HepG2 (cell line): ENCODE measurements at regions not wholly inside any gene's neighbourhood (a gene's known extent, or its start where the extent isn't known, plus 50 kb on each side); places are given as distances from the start of the nearest gene placed in this dataset.

Source experiments
- GATAD2A ChIP-seq: IDR thresholded peaks from 2 replicates; pipeline ENCODE4 v1.6.1; 2016
- GTF2F1 ChIP-seq: fragments of 150-350 bp; IDR thresholded peaks from 2 replicates; pipeline ENCODE4 v1.6.1; 2014; ENCODE audit warnings: low read length
- HDAC6 ChIP-seq: fragments of 200-600 bp; sonication (generic); IDR thresholded peaks from 2 replicates; pipeline ENCODE4 v1.7.0; 2017; ENCODE audit warnings: mild to moderate bottlenecking, antibody characterized with exemption, low read length, low read depth
- KLF11 ChIP-seq: IDR thresholded peaks from 2 replicates; pipeline ENCODE4 v1.6.1; 2016; ENCODE audit warnings: missing compliant biosample characterization
- SMAD3 ChIP-seq: sonication (generic); formaldehyde crosslinking; IDR thresholded peaks from 2 replicates; pipeline ENCODE4 v1.4.0; 2020; ENCODE audit warnings: missing genetic modification reagents
- SMAD9 ChIP-seq: sonication (generic); formaldehyde crosslinking; IDR thresholded peaks from 2 replicates; pipeline ENCODE4 v1.5.1; 2020; ENCODE audit warnings: mild to moderate bottlenecking, missing genetic modification reagents
- SOX13 ChIP-seq, 3 experiments: fragments of 450-650 bp in 1 of 3; sonication (generic) in 1 of 3; formaldehyde crosslinking in 1 of 3; IDR thresholded peaks in 2 of 3; conservative IDR thresholded peaks in 1 of 3; 2 replicates each; pipeline versions ENCODE4 v1.5.0 to v1.6.1; 2016 to 2020; ENCODE audit warnings: antibody characterized with exemption in 1 of 3, mild to moderate bottlenecking in 1 of 3, missing compliant biosample characterization in 1 of 3, missing genetic modification reagents in 1 of 3, moderate library complexity in 1 of 3
- U2AF2 ChIP-seq: fragments of 200-400 bp; formaldehyde crosslinking; IDR thresholded peaks from 2 replicates; pipeline ENCODE4 v1.6.1; 2017; ENCODE audit warnings: low read depth, mild to moderate bottlenecking, low read length
- ZNF124 ChIP-seq: sonication (generic); formaldehyde crosslinking; IDR thresholded peaks from 2 replicates; pipeline ENCODE4 v1.4.0; 2020; ENCODE audit warnings: missing genetic modification reagents
- ZNF382 ChIP-seq: sonication (generic); formaldehyde crosslinking; IDR thresholded peaks from 2 replicates; pipeline ENCODE4 v1.5.0; 2020; ENCODE audit warnings: missing genetic modification reagents, mild to moderate bottlenecking, borderline replicate concordance
- ZNF501 ChIP-seq: sonication (generic); formaldehyde crosslinking; IDR thresholded peaks from 2 replicates; pipeline ENCODE4 v1.5.1; 2020; ENCODE audit warnings: mild to moderate bottlenecking, moderate library complexity, missing genetic modification reagents
- ZNF614 ChIP-seq: IDR thresholded peaks from 2 replicates; pipeline ENCODE4 v1.6.1; 2018; ENCODE audit warnings: missing biosample characterization, missing genetic modification reagents, inconsistent platforms, borderline replicate concordance
- TF ChIP-seq, protein P1 (sequence below): sonication (generic); formaldehyde crosslinking; IDR thresholded peaks from one replicate; pipeline ENCODE4 v1.5.1; 2020; ENCODE audit warnings: mild to moderate bottlenecking, missing genetic modification reagents; ENCODE audit errors: not compliant biosample characterization
- TF ChIP-seq, protein P2 (sequence below): sonication (generic); formaldehyde crosslinking; IDR thresholded peaks from 2 replicates; pipeline ENCODE4 v1.4.0; 2020; ENCODE audit warnings: missing genetic modification reagents, borderline replicate concordance
- TF ChIP-seq, protein P3 (sequence below): fragments of 450-650 bp; IDR thresholded peaks from 2 replicates; pipeline ENCODE4 v1.6.1; 2016

DNA sequence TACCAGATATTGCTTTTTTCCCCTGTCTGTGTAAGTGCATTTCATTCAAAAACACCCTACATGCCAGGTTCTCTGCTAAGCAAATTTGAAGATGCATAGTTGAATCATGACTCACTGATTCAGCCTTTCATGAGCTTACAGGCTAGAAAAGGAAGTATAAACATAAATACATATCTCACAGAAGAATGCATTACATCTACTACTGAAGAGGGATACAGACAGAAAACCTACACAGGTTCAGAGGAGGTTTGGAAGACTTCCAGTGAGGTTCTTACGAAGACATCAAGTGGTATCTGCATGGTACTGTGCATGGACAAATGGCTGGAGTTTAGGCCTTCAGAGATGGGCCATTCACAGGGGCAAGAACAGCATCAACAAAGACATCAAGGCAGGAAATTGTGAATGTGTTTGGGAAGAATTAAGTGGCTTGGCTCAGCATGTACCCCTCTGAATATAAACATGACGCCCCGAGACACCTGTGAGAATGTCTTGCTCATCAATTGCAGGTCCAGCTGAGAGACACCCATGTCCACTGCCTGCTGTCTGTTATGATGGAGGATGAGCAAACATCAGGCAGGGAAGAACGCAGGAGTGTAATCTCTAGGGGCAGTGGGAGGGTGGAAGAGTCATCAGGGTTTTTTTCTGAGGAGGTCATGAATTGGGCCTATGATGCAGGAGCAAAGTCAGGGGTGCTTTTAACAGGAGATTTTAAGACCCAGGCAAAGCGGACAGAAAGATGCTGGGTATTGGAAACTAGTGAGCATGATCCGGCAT is 105.1 kb upstream of the GALNT15 start (continued):
- TF ChIP-seq, protein P1, sequence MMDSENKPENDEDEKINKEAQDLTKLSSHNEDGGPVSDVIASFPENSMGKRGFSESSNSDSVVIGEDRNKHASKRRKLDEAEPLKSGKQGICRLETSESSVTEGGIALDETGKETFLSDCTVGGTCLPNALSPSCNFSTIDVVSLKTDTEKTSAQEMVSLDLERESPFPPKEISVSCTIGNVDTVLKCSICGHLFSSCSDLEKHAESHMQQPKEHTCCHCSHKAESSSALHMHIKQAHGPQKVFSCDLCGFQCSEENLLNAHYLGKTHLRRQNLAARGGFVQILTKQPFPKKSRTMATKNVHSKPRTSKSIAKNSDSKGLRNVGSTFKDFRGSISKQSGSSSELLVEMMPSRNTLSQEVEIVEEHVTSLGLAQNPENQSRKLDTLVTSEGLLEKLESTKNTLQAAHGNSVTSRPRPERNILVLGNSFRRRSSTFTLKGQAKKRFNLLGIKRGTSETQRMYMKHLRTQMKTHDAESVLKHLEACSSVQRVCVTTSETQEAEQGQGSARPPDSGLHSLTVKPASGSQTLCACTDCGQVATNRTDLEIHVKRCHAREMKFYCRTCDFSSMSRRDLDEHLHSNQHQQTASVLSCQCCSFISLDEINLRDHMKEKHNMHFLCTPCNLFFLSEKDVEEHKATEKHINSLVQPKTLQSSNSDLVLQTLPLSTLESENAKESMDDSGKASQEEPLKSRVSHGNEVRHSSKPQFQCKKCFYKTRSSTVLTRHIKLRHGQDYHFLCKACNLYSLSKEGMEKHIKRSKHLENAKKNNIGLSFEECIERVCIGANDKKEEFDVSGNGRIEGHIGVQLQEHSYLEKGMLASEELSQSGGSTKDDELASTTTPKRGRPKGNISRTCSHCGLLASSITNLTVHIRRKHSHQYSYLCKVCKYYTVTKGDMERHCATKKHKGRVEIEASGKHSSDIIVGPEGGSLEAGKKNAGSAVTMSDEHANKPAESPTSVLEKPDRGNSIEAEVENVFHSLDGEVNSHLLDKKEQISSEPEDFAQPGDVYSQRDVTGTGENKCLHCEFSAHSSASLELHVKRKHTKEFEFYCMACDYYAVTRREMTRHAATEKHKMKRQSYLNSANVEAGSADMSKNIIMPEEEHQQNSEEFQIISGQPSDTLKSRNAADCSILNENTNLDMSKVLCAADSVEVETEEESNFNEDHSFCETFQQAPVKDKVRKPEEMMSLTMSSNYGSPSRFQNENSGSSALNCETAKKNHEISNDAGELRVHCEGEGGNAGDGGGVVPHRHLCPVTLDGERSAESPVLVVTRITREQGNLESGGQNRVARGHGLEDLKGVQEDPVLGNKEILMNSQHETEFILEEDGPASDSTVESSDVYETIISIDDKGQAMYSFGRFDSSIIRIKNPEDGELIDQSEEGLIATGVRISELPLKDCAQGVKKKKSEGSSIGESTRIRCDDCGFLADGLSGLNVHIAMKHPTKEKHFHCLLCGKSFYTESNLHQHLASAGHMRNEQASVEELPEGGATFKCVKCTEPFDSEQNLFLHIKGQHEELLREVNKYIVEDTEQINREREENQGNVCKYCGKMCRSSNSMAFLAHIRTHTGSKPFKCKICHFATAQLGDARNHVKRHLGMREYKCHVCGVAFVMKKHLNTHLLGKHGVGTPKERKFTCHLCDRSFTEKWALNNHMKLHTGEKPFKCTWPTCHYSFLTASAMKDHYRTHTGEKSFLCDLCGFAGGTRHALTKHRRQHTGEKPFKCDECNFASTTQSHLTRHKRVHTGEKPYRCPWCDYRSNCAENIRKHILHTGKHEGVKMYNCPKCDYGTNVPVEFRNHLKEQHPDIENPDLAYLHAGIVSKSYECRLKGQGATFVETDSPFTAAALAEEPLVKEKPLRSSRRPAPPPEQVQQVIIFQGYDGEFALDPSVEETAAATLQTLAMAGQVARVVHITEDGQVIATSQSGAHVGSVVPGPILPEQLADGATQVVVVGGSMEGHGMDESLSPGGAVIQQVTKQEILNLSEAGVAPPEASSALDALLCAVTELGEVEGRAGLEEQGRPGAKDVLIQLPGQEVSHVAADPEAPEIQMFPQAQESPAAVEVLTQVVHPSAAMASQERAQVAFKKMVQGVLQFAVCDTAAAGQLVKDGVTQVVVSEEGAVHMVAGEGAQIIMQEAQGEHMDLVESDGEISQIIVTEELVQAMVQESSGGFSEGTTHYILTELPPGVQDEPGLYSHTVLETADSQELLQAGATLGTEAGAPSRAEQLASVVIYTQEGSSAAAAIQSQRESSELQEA (CRISPR knock-in tag), result no peak
- TF ChIP-seq KLF11 (CRISPR knock-in tag) (no peak), ZNF501 (CRISPR knock-in tag) (no peak), SMAD3 (CRISPR knock-in tag) (peak; percentile 61; the same call in 1 of the 2 replicates), ZNF382 (CRISPR knock-in tag) (no peak), GTF2F1 (no peak), U2AF2 (no peak), GATAD2A (CRISPR knock-in tag) (peak; percentile 76), HDAC6 (no peak), SMAD9 (CRISPR knock-in tag) (no peak), ZNF124 (CRISPR knock-in tag) (no peak), SOX13 (IDR thresholded peaks at IDR 0.05) (no peak), SOX13 (CRISPR knock-in tag; conservative IDR thresholded peaks at IDR 0.05 in 1 of 2, IDR thresholded peaks at IDR 0.05 in 1 of 2) (peak in 1 of 2 experiments; percentile 65; a peak in 1 of 4 replicates), ZNF614 (CRISPR knock-in tag) (peak; percentile 30; the same call in 1 of the 2 replicates)
- TF ChIP-seq, protein P2, sequence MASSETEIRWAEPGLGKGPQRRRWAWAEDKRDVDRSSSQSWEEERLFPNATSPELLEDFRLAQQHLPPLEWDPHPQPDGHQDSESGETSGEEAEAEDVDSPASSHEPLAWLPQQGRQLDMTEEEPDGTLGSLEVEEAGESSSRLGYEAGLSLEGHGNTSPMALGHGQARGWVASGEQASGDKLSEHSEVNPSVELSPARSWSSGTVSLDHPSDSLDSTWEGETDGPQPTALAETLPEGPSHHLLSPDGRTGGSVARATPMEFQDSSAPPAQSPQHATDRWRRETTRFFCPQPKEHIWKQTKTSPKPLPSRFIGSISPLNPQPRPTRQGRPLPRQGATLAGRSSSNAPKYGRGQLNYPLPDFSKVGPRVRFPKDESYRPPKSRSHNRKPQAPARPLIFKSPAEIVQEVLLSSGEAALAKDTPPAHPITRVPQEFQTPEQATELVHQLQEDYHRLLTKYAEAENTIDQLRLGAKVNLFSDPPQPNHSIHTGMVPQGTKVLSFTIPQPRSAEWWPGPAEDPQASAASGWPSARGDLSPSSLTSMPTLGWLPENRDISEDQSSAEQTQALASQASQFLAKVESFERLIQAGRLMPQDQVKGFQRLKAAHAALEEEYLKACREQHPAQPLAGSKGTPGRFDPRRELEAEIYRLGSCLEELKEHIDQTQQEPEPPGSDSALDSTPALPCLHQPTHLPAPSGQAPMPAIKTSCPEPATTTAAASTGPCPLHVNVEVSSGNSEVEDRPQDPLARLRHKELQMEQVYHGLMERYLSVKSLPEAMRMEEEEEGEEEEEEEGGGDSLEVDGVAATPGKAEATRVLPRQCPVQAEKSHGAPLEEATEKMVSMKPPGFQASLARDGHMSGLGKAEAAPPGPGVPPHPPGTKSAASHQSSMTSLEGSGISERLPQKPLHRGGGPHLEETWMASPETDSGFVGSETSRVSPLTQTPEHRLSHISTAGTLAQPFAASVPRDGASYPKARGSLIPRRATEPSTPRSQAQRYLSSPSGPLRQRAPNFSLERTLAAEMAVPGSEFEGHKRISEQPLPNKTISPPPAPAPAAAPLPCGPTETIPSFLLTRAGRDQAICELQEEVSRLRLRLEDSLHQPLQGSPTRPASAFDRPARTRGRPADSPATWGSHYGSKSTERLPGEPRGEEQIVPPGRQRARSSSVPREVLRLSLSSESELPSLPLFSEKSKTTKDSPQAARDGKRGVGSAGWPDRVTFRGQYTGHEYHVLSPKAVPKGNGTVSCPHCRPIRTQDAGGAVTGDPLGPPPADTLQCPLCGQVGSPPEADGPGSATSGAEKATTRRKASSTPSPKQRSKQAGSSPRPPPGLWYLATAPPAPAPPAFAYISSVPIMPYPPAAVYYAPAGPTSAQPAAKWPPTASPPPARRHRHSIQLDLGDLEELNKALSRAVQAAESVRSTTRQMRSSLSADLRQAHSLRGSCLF, result no peak
- TF ChIP-seq, protein P3, sequence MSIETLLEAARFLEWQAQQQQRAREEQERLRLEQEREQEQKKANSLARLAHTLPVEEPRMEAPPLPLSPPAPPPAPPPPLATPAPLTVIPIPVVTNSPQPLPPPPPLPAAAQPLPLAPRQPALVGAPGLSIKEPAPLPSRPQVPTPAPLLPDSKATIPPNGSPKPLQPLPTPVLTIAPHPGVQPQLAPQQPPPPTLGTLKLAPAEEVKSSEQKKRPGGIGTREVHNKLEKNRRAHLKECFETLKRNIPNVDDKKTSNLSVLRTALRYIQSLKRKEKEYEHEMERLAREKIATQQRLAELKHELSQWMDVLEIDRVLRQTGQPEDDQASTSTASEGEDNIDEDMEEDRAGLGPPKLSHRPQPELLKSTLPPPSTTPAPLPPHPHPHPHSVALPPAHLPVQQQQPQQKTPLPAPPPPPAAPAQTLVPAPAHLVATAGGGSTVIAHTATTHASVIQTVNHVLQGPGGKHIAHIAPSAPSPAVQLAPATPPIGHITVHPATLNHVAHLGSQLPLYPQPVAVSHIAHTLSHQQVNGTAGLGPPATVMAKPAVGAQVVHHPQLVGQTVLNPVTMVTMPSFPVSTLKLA, result no peak
